IMR-90 (cell line): ENCODE measurements at regions not wholly inside any gene's neighbourhood (a gene's known extent, or its start where the extent isn't known, plus 50 kb on each side); places are given as distances from the start of the nearest gene placed in this dataset.

Experiments used
- ATAC-seq: fragments of 200-7000 bp; cut with Tn5 transposase; 2 replicates; pipeline ENCODE4 v1.9.1; 2020; ENCODE audit warnings: low read depth, mild to moderate bottlenecking, moderate library complexity
- BruUV-seq: library from RNA; stranded (reverse); fragments of 400-500 nt; replicated peaks from 2 replicates; lab custom pipeline; 2021; lab: Mats Ljungman, UMichigan
- CTCF ChIA-PET: fragments of 300-600 bp; formaldehyde crosslinking; extraction: SDS; loops from one replicate; lab custom pipeline; 2021; ENCODE audit warnings: antibody characterized with exemption; lab: Yijun Ruan, JAX
- POLR2A ChIA-PET: fragments of 300-600 bp; sonication (Branson Sonifier 250); formaldehyde crosslinking; loops from one replicate; lab custom pipeline; 2022; ENCODE audit warnings: antibody characterized with exemption; ENCODE audit not compliant: unreplicated experiment; lab: Charles Lee
- DNase-seq: peaks from one replicate; pipeline ENCODE4 v3.0.0; 2013
- H2AFZ ChIP-seq: replicated peaks from 2 replicates; pipeline ENCODE3; 2013; ENCODE audit warnings: low read length, mild to moderate bottlenecking; ENCODE audit not compliant: poor library complexity
- H2AK5ac ChIP-seq: 2 replicates; pipeline ENCODE4 v1.6.1; 2013; ENCODE audit warnings: low read depth, low read length, inconsistent platforms
- H2AK9ac ChIP-seq: replicated peaks from 2 replicates; pipeline ENCODE3; 2013; ENCODE audit warnings: mild to moderate bottlenecking, low read depth, low read length, moderate library complexity; ENCODE audit not compliant: poor library complexity
- H2BK120ac ChIP-seq: 2 replicates; pipeline ENCODE4 v1.6.1; 2013; ENCODE audit warnings: low read depth, low read length, inconsistent platforms
- H2BK15ac ChIP-seq: 3 replicates; pipeline ENCODE4 v1.6.1; 2013; ENCODE audit warnings: low read depth, low read length, inconsistent platforms
- H2BK20ac ChIP-seq: 2 replicates; pipeline ENCODE4 v1.6.1; 2013; ENCODE audit warnings: low read depth, mild to moderate bottlenecking, inconsistent platforms, low read length, moderate library complexity
- H2BK5ac ChIP-seq: 2 replicates; pipeline ENCODE4 v1.6.1; 2013; ENCODE audit warnings: mild to moderate bottlenecking, low read depth, low read length, inconsistent platforms; ENCODE audit not compliant: poor library complexity, severe bottlenecking
- H3K14ac ChIP-seq: replicated peaks from 2 replicates; pipeline ENCODE4 v1.6.1; 2013; ENCODE audit warnings: low read depth, low read length, inconsistent platforms
- H3K18ac ChIP-seq: 2 replicates; pipeline ENCODE4 v1.6.1; 2013; ENCODE audit warnings: low read depth, low read length, control low read depth
- H3K23ac ChIP-seq: 2 replicates; pipeline ENCODE4 v1.6.1; 2013; ENCODE audit warnings: low read depth, low read length, inconsistent platforms
- H3K27ac ChIP-seq: 2 replicates; pipeline ENCODE4 v1.5.1; 2013; ENCODE audit warnings: mild to moderate bottlenecking, control low read depth, low read length; ENCODE audit not compliant: insufficient read depth
- H3K27me3 ChIP-seq: 2 replicates; pipeline ENCODE4 v1.6.1; 2013; ENCODE audit warnings: low read length; ENCODE audit not compliant: control insufficient read depth, insufficient read depth
- H3K36me3 ChIP-seq: 2 replicates; pipeline ENCODE4 v1.6.1; 2013; ENCODE audit warnings: low read length, mixed read lengths; ENCODE audit not compliant: control insufficient read depth, insufficient read depth
- H3K4ac ChIP-seq: 2 replicates; pipeline ENCODE4 v1.6.1; 2013; ENCODE audit warnings: low read depth, low read length, inconsistent platforms
- H3K4me1 ChIP-seq: 2 replicates; pipeline ENCODE4 v1.6.1; 2013; ENCODE audit warnings: low read length, mixed read lengths; ENCODE audit not compliant: control insufficient read depth, insufficient read depth
- H3K4me2 ChIP-seq: 2 replicates; pipeline ENCODE4 v1.6.1; 2013; ENCODE audit warnings: low read depth, mild to moderate bottlenecking, control low read depth, low read length, moderate library complexity
- H3K4me3 ChIP-seq: 2 replicates; pipeline ENCODE4 v1.5.1; 2013; ENCODE audit warnings: low read depth, mild to moderate bottlenecking, control low read depth, low read length, moderate library complexity; ENCODE audit not compliant: insufficient read depth
- H3K56ac ChIP-seq: 2 replicates; pipeline ENCODE4 v1.6.1; 2013; ENCODE audit warnings: low read length, inconsistent platforms; ENCODE audit not compliant: insufficient read depth; ENCODE audit errors: extremely low read depth
- H3K79me1 ChIP-seq, 2 experiments: 2 replicates each; pipeline ENCODE4 v1.6.1; 2013; ENCODE audit warnings: low read length in 2 of 2, inconsistent platforms in 1 of 2, low read depth in 1 of 2
- H3K9ac ChIP-seq: 2 replicates; pipeline ENCODE4 v1.6.1; 2013; ENCODE audit warnings: low read depth, low read length, control low read depth
- H3K9me1 ChIP-seq: 2 replicates; pipeline ENCODE4 v1.6.1; 2013; ENCODE audit warnings: low read length, inconsistent platforms; ENCODE audit not compliant: insufficient read depth
- H3K9me3 ChIP-seq: 2 replicates; pipeline ENCODE4 v1.6.1; 2013; ENCODE audit warnings: low read length; ENCODE audit not compliant: control insufficient read depth, insufficient read depth
- H4K20me1 ChIP-seq: 2 replicates; pipeline ENCODE4 v1.6.1; 2013; ENCODE audit warnings: low read length, inconsistent platforms; ENCODE audit not compliant: insufficient read depth
- H4K5ac ChIP-seq: 2 replicates; pipeline ENCODE4 v1.6.1; 2013; ENCODE audit warnings: mild to moderate bottlenecking, low read depth, low read length, control low read depth
- H4K8ac ChIP-seq, 2 experiments: 2 replicates each; pipeline ENCODE4 v1.6.1; 2013; ENCODE audit warnings: low read depth in 2 of 2, low read length in 2 of 2, control low read depth in 1 of 2, inconsistent platforms in 1 of 2
- H4K91ac ChIP-seq: 2 replicates; pipeline ENCODE4 v1.6.1; 2013; ENCODE audit warnings: low read depth, low read length, inconsistent platforms; ENCODE audit not compliant: insufficient read depth
- BHLHE40 ChIP-seq: fragments of 150-350 bp; IDR thresholded peaks from 2 replicates; pipeline ENCODE4 v1.6.1; 2016; ENCODE audit warnings: mild to moderate bottlenecking, low read depth, low read length
- CTCF ChIP-seq: conservative IDR thresholded peaks from 2 replicates; pipeline ENCODE4 v1.5.1; 2012; ENCODE audit warnings: mild to moderate bottlenecking, low read depth, low read length, improper control_type of control experiment
- FOS ChIP-seq: fragments of 150-350 bp; IDR thresholded peaks from 2 replicates; pipeline ENCODE4 v1.6.1; 2016; ENCODE audit warnings: low read depth, low read length
- MAFK ChIP-seq: IDR thresholded peaks from 2 replicates; pipeline ENCODE4 v1.6.1; 2012; ENCODE audit warnings: low read depth, low read length, improper control_type of control experiment
- MXI1 ChIP-seq: IDR thresholded peaks from 2 replicates; pipeline ENCODE4 v1.6.1; 2012; ENCODE audit warnings: low read depth, mild to moderate bottlenecking, low read length, moderate library complexity, borderline replicate concordance
- RAD21 ChIP-seq: IDR thresholded peaks from 2 replicates; pipeline ENCODE4 v1.6.1; 2012; ENCODE audit warnings: low read length, improper control_type of control experiment
- RCOR1 ChIP-seq: IDR thresholded peaks from 2 replicates; pipeline ENCODE4 v1.6.1; 2012; ENCODE audit warnings: mild to moderate bottlenecking, low read length, improper control_type of control experiment; ENCODE audit not compliant: insufficient replicate concordance
- WGBS, 2 experiments: methylation state at CpG; one replicate each; pipeline versions ENCODE4 v1.1.5 to v1.1.7; 2013; ENCODE audit warnings: missing lambda C conversion rate in 2 of 2; ENCODE audit not compliant: insufficient read length in 1 of 2; ENCODE audit errors: extremely low coverage in 2 of 2; 5-methylcytosine and 5-hydroxymethylcytosine counted together
- dilution Hi-C: fragments of 300-500 bp; cut with HindIII; formaldehyde crosslinking; loops from one replicate; pipeline ENCODE4 v1.14.3; 2018; ENCODE audit warnings: low sequenced_read_pairs; ENCODE audit not compliant: unreplicated experiment
- in situ Hi-C: fragments of 300-500 bp; cut with MboI; formaldehyde crosslinking; loops from 3 replicates; pipeline ENCODE4 v1.14.3; 2019; ENCODE audit warnings: low sequenced_read_pairs, inconsistent platforms, mixed read lengths
- intact Hi-C: fragments of 100-400 bp; cut with micrococcal nuclease; formaldehyde crosslinking; loops from 2 replicates; pipeline ENCODE4 v1.10.0; 2022

GRCh38 chr21:22871692-22872091 is 1873.5 kb downstream of the NCAM2 start:
- POLR2A ChIA-PET, result no interaction called here

More at GRCh38 chr21:22871692-22872091, 1873.5 kb downstream of the NCAM2 start:
- no peak for TF ChIP-seq CTCF
- no peak for TF ChIP-seq BHLHE40
- no peak for TF ChIP-seq FOS
- TF ChIP-seq MXI1, result no peak
- TF ChIP-seq RCOR1, result no peak
- TF ChIP-seq MAFK, result no peak
- TF ChIP-seq RAD21, result no peak
- dilution Hi-C loops, result no loop called here
- Histone ChIP-seq H2BK15ac (no peak overlapping the region), H3K4me3 (no peak overlapping the region), H2AK5ac (no peak overlapping the region), H4K91ac (no peak overlapping the region), H3K9me1 (no peaks in the 10 kb centered on the region), H2AFZ (no peak overlapping the region), H2AK9ac (no peak overlapping the region), H3K4me1 (no peaks in the 10 kb centered on the region), H2BK20ac (no peak overlapping the region), H3K27me3 (no peaks in the 10 kb centered on the region), H2BK5ac (no peak overlapping the region), H4K8ac (no peak overlapping the region), H3K9me3 (peaks cover 13% of the 10 kb centered on the region), H3K4ac (no peak overlapping the region), H4K5ac (no peak overlapping the region), H3K9ac (no peak overlapping the region), H3K27ac (no peak overlapping the region), H3K36me3 (no peaks in the 10 kb centered on the region), H2BK120ac (no peak overlapping the region), H3K56ac (no peak overlapping the region), H3K79me1 (no peaks in the 10 kb centered on the region), H3K18ac (no peak overlapping the region), H3K23ac (no peak overlapping the region), H4K20me1 (no peaks in the 10 kb centered on the region), H3K14ac (no peak overlapping the region), H3K4me2 (no peak overlapping the region)
- in situ Hi-C loops, result no loop called here
- DNase-seq (no peak), ATAC-seq (no peak)
- intact Hi-C loops, result no loop called here
- no CpG with 5 or more reads among the region's 4 CpGs for WGBS, 2 experiments
- CTCF ChIA-PET, result no interaction called here
- no TSS peak for BruUV-seq
